Activated CD8-positive, alpha-beta T cell treated with anti-CD3 and anti-CD28 coated beads for 36 hours (primary cell): ENCODE measurements at regions not wholly inside any gene's neighbourhood (a gene's known extent, or its start where the extent isn't known, plus 50 kb on each side); places are given as distances from the start of the nearest gene placed in this dataset.

Experiments used
- ATAC-seq: fragments of 200-7000 bp; cut with Tn5 transposase; one replicate; pipeline ENCODE4 v1.10.0; 2021; ENCODE audit warnings: mild to moderate bottlenecking, moderate library complexity
- CTCF ChIA-PET: fragments of 350-600 bp; sonication (Branson Sonifier 250); formaldehyde crosslinking; loops from one replicate; lab custom pipeline; 2021; ENCODE audit warnings: antibody characterized with exemption; lab: Charles Lee
- POLR2A ChIA-PET: fragments of 350-600 bp; sonication (Branson Sonifier 250); formaldehyde crosslinking; loops from one replicate; lab custom pipeline; 2021; ENCODE audit warnings: antibody characterized with exemption; lab: Charles Lee
- DNase-seq: peaks from one replicate; pipeline ENCODE4 v3.0.0-alpha.2; 2020
- H3K27ac Mint-ChIP-seq: one replicate; pipeline ENCODE4 v1.8.0; 2021; ENCODE audit warnings: mild to moderate bottlenecking, mixed read lengths
- H3K27me3 Mint-ChIP-seq: one replicate; pipeline ENCODE4 v1.8.0; 2021; ENCODE audit warnings: mixed read lengths
- H3K36me3 Mint-ChIP-seq: one replicate; pipeline ENCODE4 v1.8.0; 2021; ENCODE audit warnings: low read depth, mixed read lengths
- H3K4me1 Mint-ChIP-seq: one replicate; pipeline ENCODE4 v1.8.0; 2021; ENCODE audit warnings: low read depth, mixed read lengths
- H3K4me3 Mint-ChIP-seq: one replicate; pipeline ENCODE4 v1.8.0; 2021; ENCODE audit warnings: mild to moderate bottlenecking, moderate library complexity, mixed read lengths
- H3K9me3 Mint-ChIP-seq: one replicate; pipeline ENCODE4 v1.8.0; 2021; ENCODE audit warnings: mixed read lengths
- intact Hi-C: fragments of 100-400 bp; cut with micrococcal nuclease; formaldehyde crosslinking; loops from one replicate; pipeline ENCODE4 v1.10.0; 2022
- TF ChIP-seq, protein P1 (sequence below): fragments of 200-600 bp; IDR thresholded peaks from one replicate; pipeline ENCODE4 v1.8.0; 2022; ENCODE audit warnings: antibody characterized with exemption, mild to moderate bottlenecking

DNA sequence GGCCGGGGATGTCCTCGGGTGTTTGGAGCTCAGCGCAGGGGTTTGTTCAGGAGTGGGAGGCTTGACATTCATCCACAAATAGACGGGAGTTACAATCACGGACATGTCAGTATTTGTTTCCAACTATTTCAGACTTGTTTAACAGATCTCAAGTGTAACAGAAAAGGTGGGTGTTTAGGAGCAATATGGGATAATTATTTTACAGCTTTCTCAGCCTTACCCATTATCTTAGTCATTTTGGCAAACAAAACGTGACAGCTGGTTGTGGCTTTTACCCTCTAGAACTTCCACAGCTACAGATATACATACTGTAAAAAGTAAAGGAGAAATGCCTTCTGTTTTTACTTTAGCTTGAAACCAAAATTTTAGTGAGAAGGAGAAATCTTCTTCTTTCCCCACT, 178.7 kb upstream of the TMEM45B start:
- TF ChIP-seq, protein P1, sequence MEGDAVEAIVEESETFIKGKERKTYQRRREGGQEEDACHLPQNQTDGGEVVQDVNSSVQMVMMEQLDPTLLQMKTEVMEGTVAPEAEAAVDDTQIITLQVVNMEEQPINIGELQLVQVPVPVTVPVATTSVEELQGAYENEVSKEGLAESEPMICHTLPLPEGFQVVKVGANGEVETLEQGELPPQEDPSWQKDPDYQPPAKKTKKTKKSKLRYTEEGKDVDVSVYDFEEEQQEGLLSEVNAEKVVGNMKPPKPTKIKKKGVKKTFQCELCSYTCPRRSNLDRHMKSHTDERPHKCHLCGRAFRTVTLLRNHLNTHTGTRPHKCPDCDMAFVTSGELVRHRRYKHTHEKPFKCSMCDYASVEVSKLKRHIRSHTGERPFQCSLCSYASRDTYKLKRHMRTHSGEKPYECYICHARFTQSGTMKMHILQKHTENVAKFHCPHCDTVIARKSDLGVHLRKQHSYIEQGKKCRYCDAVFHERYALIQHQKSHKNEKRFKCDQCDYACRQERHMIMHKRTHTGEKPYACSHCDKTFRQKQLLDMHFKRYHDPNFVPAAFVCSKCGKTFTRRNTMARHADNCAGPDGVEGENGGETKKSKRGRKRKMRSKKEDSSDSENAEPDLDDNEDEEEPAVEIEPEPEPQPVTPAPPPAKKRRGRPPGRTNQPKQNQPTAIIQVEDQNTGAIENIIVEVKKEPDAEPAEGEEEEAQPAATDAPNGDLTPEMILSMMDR = no peak
- POLR2A ChIA-PET = interaction anchor here (0.6 kb wide), 1 partner anchor 60 kb away, joined by 3 read pairs; no protein-coding TSS in a partner anchor
- H3K9me3 Mint-ChIP-seq = no peaks in the 10 kb centered on the region
- no peaks in the 10 kb centered on the region for H3K27me3 Mint-ChIP-seq
- ATAC-seq (no peak), DNase-seq (no peak)
- no peak overlapping the region for H3K4me3 Mint-ChIP-seq
- intact Hi-C loops = no loop called here
- H3K27ac Mint-ChIP-seq = no peak overlapping the region
- CTCF ChIA-PET = no interaction called here
- H3K36me3 Mint-ChIP-seq = no peaks in the 10 kb centered on the region
- peaks cover 12% of the 10 kb centered on the region for H3K4me1 Mint-ChIP-seq

- ChIA-PET CTCF (no interaction called here), POLR2A (interaction anchor here (0.6 kb wide), 1 partner anchor 60 kb away, joined by 3 read pairs; no protein-coding TSS in a partner anchor)
- intact Hi-C loops = no loop called here
- ATAC-seq (peak; percentile 31), DNase-seq (no peak)
- TF ChIP-seq, protein P1 = no peak
- Mint-ChIP-seq H3K4me1 (peaks cover 12% of the 10 kb centered on the region), H3K27me3 (peaks cover 2% of the 10 kb centered on the region), H3K36me3 (no peaks in the 10 kb centered on the region), H3K4me3 (no peak overlapping the region), H3K27ac (no peak overlapping the region), H3K9me3 (no peaks in the 10 kb centered on the region)
These were observed 178.2 kb upstream of the TMEM45B start for GRCh38 chr11:129637473-129637872.

DNA sequence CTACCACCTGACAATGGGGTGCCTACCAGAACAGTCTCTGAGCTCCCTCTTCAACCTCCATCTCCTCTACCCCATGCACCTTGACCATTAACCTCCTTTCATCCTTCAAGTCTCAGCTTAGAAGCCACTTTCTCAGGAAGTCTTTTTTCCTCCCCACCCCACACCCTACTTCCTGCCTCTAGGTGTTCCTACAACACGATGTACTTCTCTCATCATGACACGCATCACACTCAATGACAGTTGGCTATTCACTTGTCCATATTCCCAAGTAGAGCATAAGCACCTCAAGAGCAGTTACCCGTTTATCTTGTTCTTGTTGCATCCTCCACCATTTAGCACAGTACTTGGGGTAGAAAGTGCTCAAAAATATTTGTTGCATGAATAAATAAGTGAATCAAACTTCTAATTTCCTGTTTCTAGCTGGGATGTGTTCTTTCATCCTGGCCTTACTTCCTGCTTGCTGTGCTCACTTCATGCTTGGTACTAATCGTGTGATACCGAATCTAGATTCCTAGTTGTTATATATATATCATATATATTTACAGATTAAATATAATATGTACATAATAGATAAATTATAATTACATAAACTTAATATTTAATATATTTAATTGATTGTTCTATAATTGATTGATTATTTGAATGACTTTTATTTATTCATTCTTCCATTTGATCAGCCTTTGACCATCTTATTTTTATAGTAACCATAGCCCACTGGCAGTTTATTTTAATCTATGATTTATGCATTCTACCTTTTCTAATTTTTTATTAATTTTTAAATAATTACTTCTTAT, 177.5 kb upstream of the TMEM45B start:
- CTCF ChIA-PET = no interaction called here
- TF ChIP-seq, protein P1 = no peak
- no peak overlapping the region for H3K27ac Mint-ChIP-seq
- H3K9me3 Mint-ChIP-seq = no peaks in the 10 kb centered on the region
- intact Hi-C loops = no loop called here
- no peak for ATAC-seq
- H3K36me3 Mint-ChIP-seq = no peaks in the 10 kb centered on the region
- POLR2A ChIA-PET = no interaction called here
- peaks cover 6% of the 10 kb centered on the region for H3K27me3 Mint-ChIP-seq
- H3K4me1 Mint-ChIP-seq = peaks cover 17% of the 10 kb centered on the region
- no peak for DNase-seq
- H3K4me3 Mint-ChIP-seq = no peak overlapping the region

GRCh38 chr11:129639300-129639699, 176.3 kb upstream of the TMEM45B start:
- TF ChIP-seq, protein P1 = no peak
- H3K4me3 Mint-ChIP-seq = no peak overlapping the region
- CTCF ChIA-PET = interaction anchor here (1.0 kb wide), 1 partner anchor 56 kb away, joined by 6 read pairs; no protein-coding TSS in a partner anchor
- no peaks in the 10 kb centered on the region for H3K9me3 Mint-ChIP-seq
- peaks cover 7% of the 10 kb centered on the region for H3K27me3 Mint-ChIP-seq
- no peaks in the 10 kb centered on the region for H3K36me3 Mint-ChIP-seq
- peak; percentile 40 for DNase-seq
- H3K4me1 Mint-ChIP-seq = peaks cover 21% of the 10 kb centered on the region
- peak; percentile 79 for ATAC-seq
- H3K27ac Mint-ChIP-seq = no peak overlapping the region
- POLR2A ChIA-PET = no interaction called here
- intact Hi-C loops = no loop called here

- ATAC-seq (no peak), DNase-seq (no peak)
- H3K36me3 Mint-ChIP-seq = no peaks in the 10 kb centered on the region
- TF ChIP-seq, protein P1 = no peak
- H3K4me1 Mint-ChIP-seq = peaks cover 21% of the 10 kb centered on the region
- intact Hi-C loops = no loop called here
- ChIA-PET CTCF (no interaction called here), POLR2A (no interaction called here)
- H3K9me3 Mint-ChIP-seq = no peaks in the 10 kb centered on the region
- peaks cover 11% of the 10 kb centered on the region for H3K27me3 Mint-ChIP-seq
- no peak overlapping the region for H3K4me3 Mint-ChIP-seq
- no peak overlapping the region for H3K27ac Mint-ChIP-seq
These were observed 175.0 kb upstream of the TMEM45B start for GRCh38 chr11:129640671-129641070.
